Ishikawa (cell line): ENCODE measurements at regions not wholly inside any gene's neighbourhood (a gene's known extent, or its start where the extent isn't known, plus 50 kb on each side); places are given as distances from the start of the nearest gene placed in this dataset.

Experiments
- CREB1 ChIP-seq: IDR thresholded peaks from 2 replicates; pipeline ENCODE4 v1.6.1; 2012; ENCODE audit warnings: low read depth
- EGR1 ChIP-seq: IDR thresholded peaks from 2 replicates; pipeline ENCODE4 v1.6.1; 2012
- EP300 ChIP-seq: IDR thresholded peaks from 2 replicates; pipeline ENCODE4 v1.6.1; 2012; ENCODE audit warnings: borderline replicate concordance
- NFIC ChIP-seq: IDR thresholded peaks from 2 replicates; pipeline ENCODE4 v1.6.1; 2012
- TAF1 ChIP-seq: IDR thresholded peaks from 2 replicates; pipeline ENCODE4 v1.6.1; 2012; ENCODE audit warnings: low read depth, mild to moderate bottlenecking
- TEAD4 ChIP-seq: IDR thresholded peaks from 2 replicates; pipeline ENCODE4 v1.6.1; 2012
- YY1 ChIP-seq: IDR thresholded peaks from 2 replicates; pipeline ENCODE4 v1.6.1; 2012; ENCODE audit warnings: low read depth
- ZBTB7A ChIP-seq: IDR thresholded peaks from 2 replicates; pipeline ENCODE4 v1.6.1; 2012; ENCODE audit warnings: low read depth
- TF ChIP-seq, protein P1 (sequence below): IDR thresholded peaks from 2 replicates; pipeline ENCODE4 v1.6.1; 2012
- TF ChIP-seq, protein P2 (sequence below): IDR thresholded peaks from 2 replicates; pipeline ENCODE4 v1.6.1; 2012; ENCODE audit warnings: low read depth, mild to moderate bottlenecking
- TF ChIP-seq, protein P3 (sequence below): IDR thresholded peaks from 2 replicates; pipeline ENCODE4 v1.6.1; 2012

GRCh38 chr6:141976994-141977393 is 155.7 kb upstream of the GJE1 start:
- TF ChIP-seq EP300 (no peak), TAF1 (no peak), NFIC (no peak), CREB1 (no peak), YY1 (no peak), TEAD4 (no peak), ZBTB7A (no peak), EGR1 (no peak)
- TF ChIP-seq, protein P1, sequence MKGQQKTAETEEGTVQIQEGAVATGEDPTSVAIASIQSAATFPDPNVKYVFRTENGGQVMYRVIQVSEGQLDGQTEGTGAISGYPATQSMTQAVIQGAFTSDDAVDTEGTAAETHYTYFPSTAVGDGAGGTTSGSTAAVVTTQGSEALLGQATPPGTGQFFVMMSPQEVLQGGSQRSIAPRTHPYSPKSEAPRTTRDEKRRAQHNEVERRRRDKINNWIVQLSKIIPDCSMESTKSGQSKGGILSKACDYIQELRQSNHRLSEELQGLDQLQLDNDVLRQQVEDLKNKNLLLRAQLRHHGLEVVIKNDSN: no peak
- TF ChIP-seq, protein P2, sequence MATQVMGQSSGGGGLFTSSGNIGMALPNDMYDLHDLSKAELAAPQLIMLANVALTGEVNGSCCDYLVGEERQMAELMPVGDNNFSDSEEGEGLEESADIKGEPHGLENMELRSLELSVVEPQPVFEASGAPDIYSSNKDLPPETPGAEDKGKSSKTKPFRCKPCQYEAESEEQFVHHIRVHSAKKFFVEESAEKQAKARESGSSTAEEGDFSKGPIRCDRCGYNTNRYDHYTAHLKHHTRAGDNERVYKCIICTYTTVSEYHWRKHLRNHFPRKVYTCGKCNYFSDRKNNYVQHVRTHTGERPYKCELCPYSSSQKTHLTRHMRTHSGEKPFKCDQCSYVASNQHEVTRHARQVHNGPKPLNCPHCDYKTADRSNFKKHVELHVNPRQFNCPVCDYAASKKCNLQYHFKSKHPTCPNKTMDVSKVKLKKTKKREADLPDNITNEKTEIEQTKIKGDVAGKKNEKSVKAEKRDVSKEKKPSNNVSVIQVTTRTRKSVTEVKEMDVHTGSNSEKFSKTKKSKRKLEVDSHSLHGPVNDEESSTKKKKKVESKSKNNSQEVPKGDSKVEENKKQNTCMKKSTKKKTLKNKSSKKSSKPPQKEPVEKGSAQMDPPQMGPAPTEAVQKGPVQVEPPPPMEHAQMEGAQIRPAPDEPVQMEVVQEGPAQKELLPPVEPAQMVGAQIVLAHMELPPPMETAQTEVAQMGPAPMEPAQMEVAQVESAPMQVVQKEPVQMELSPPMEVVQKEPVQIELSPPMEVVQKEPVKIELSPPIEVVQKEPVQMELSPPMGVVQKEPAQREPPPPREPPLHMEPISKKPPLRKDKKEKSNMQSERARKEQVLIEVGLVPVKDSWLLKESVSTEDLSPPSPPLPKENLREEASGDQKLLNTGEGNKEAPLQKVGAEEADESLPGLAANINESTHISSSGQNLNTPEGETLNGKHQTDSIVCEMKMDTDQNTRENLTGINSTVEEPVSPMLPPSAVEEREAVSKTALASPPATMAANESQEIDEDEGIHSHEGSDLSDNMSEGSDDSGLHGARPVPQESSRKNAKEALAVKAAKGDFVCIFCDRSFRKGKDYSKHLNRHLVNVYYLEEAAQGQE: no peak
- TF ChIP-seq, protein P3, sequence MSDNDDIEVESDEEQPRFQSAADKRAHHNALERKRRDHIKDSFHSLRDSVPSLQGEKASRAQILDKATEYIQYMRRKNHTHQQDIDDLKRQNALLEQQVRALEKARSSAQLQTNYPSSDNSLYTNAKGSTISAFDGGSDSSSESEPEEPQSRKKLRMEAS: no peak
